HEK293 (cell line): ENCODE measurements at regions not wholly inside any gene's neighbourhood (a gene's known extent, or its start where the extent isn't known, plus 50 kb on each side); places are given as distances from the start of the nearest gene placed in this dataset.

Source experiments
- CTCF ChIA-PET: fragments of 350-600 bp; formaldehyde crosslinking; extraction: SDS; loops from one replicate; lab custom pipeline; 2021; ENCODE audit warnings: antibody characterized with exemption; lab: Yijun Ruan, JAX
- POLR2A ChIA-PET: fragments of 300-600 bp; formaldehyde crosslinking; extraction: SDS; loops from one replicate; lab custom pipeline; 2020; ENCODE audit warnings: antibody characterized with exemption, inconsistent platforms; lab: Yijun Ruan, JAX
- H3K27ac ChIP-seq: fragments of 200-500 bp; sonication (Bioruptor generic); 2 replicates; pipeline ENCODE4 v1.5.1; 2014; ENCODE audit warnings: low read depth, low read length, control low read depth, inconsistent platforms; ENCODE audit errors: extremely low read depth
- H3K36me3 ChIP-seq, 2 experiments: fragments of 200-500 bp in 1 of 2; sonication (Bioruptor generic) in 1 of 2; 1 replicate in 1 of 2; 2 replicates in 1 of 2; pipeline ENCODE4 v1.5.1; 2014 to 2017; ENCODE audit warnings: inconsistent platforms in 2 of 2, low read length in 2 of 2; ENCODE audit not compliant: control insufficient read depth in 2 of 2, insufficient read depth in 1 of 2
- H3K4me1 ChIP-seq: fragments of 200-500 bp; sonication (Bioruptor generic); 2 replicates; pipeline ENCODE4 v1.5.1; 2014; ENCODE audit warnings: mild to moderate bottlenecking, low read length, inconsistent platforms; ENCODE audit not compliant: control insufficient read depth, insufficient read depth
- H3K4me3 ChIP-seq: 2 replicates; pipeline ENCODE4 v1.5.1; 2011; ENCODE audit warnings: low read depth, mild to moderate bottlenecking, control low read depth, low read length, moderate library complexity
- H3K9me3 ChIP-seq: fragments of 200-500 bp; sonication (Bioruptor generic); 2 replicates; pipeline ENCODE4 v1.5.1; 2014; ENCODE audit warnings: low read depth, low read length, inconsistent platforms; ENCODE audit not compliant: control insufficient read depth, insufficient read depth
- KLF17 ChIP-seq: fragments of 450-650 bp; formaldehyde crosslinking; IDR thresholded peaks from 2 replicates; pipeline ENCODE4 v1.5.1; 2016; ENCODE audit warnings: missing biosample characterization, missing genetic modification characterization
- REPIN1 ChIP-seq: fragments of 450-650 bp; formaldehyde crosslinking; IDR thresholded peaks from 2 replicates; pipeline ENCODE4 v1.5.1; 2017; ENCODE audit warnings: missing biosample characterization, missing genetic modification characterization, low read depth
- SCRT1 ChIP-seq: fragments of 450-650 bp; formaldehyde crosslinking; IDR thresholded peaks from 2 replicates; pipeline ENCODE4 v1.5.1; 2016; ENCODE audit warnings: missing biosample characterization, missing genetic modification characterization, borderline replicate concordance
- SP3 ChIP-seq: fragments of 450-650 bp; formaldehyde crosslinking; IDR thresholded peaks from 2 replicates; pipeline ENCODE4 v1.5.1; 2016; ENCODE audit warnings: missing biosample characterization, missing genetic modification characterization
- SP7 ChIP-seq: fragments of 450-650 bp; formaldehyde crosslinking; IDR thresholded peaks from 2 replicates; pipeline ENCODE4 v1.5.1; 2016; ENCODE audit warnings: missing biosample characterization, missing genetic modification characterization
- TCF7L2 ChIP-seq: IDR thresholded peaks from 2 replicates; pipeline ENCODE4 v1.6.1; 2011; ENCODE audit warnings: low read depth, mild to moderate bottlenecking, inconsistent platforms, low read length, moderate library complexity, borderline replicate concordance
- ZFP37 ChIP-seq: fragments of 450-650 bp; formaldehyde crosslinking; IDR thresholded peaks from 2 replicates; pipeline ENCODE4 v1.5.1; 2016; ENCODE audit warnings: missing biosample characterization, missing genetic modification characterization
- ZFP41 ChIP-seq: fragments of 450-650 bp; formaldehyde crosslinking; IDR thresholded peaks from 2 replicates; pipeline ENCODE4 v1.5.1; 2016; ENCODE audit warnings: missing biosample characterization, missing genetic modification characterization, borderline replicate concordance
- ZIC2 ChIP-seq: fragments of 450-650 bp; formaldehyde crosslinking; IDR thresholded peaks from 2 replicates; pipeline ENCODE4 v1.5.1; 2016; ENCODE audit warnings: missing biosample characterization, missing genetic modification characterization
- ZNF112 ChIP-seq: fragments of 450-650 bp; formaldehyde crosslinking; IDR thresholded peaks from 2 replicates; pipeline ENCODE4 v1.5.0; 2017; ENCODE audit warnings: missing biosample characterization, missing genetic modification characterization
- ZNF133 ChIP-seq: fragments of 450-650 bp; formaldehyde crosslinking; IDR thresholded peaks from 2 replicates; pipeline ENCODE4 v1.5.1; 2016; ENCODE audit warnings: missing biosample characterization, missing genetic modification characterization
- ZNF169 ChIP-seq: fragments of 450-650 bp; formaldehyde crosslinking; IDR thresholded peaks from 2 replicates; pipeline ENCODE4 v1.5.1; 2016; ENCODE audit warnings: missing biosample characterization, missing genetic modification characterization
- ZNF2 ChIP-seq: fragments of 450-650 bp; formaldehyde crosslinking; IDR thresholded peaks from 2 replicates; pipeline ENCODE4 v1.5.1; 2016; ENCODE audit warnings: missing biosample characterization, missing genetic modification characterization
- ZNF223 ChIP-seq: fragments of 450-650 bp; formaldehyde crosslinking; IDR thresholded peaks from 2 replicates; pipeline ENCODE4 v1.5.1; 2016; ENCODE audit warnings: missing biosample characterization, missing genetic modification characterization
- ZNF324 ChIP-seq: fragments of 450-650 bp; formaldehyde crosslinking; IDR thresholded peaks from 2 replicates; pipeline ENCODE4 v1.5.1; 2016; ENCODE audit warnings: missing biosample characterization, missing genetic modification characterization
- ZNF354C ChIP-seq: fragments of 450-650 bp; formaldehyde crosslinking; IDR thresholded peaks from 2 replicates; pipeline ENCODE4 v1.5.1; 2016; ENCODE audit warnings: missing biosample characterization, missing genetic modification characterization, low read depth, borderline replicate concordance
- ZNF416 ChIP-seq: fragments of 450-650 bp; formaldehyde crosslinking; IDR thresholded peaks from 2 replicates; pipeline ENCODE4 v1.5.1; 2016; ENCODE audit warnings: missing biosample characterization, missing genetic modification characterization
- ZNF585B ChIP-seq: fragments of 450-650 bp; formaldehyde crosslinking; IDR thresholded peaks from 2 replicates; pipeline ENCODE4 v1.5.1; 2016; ENCODE audit warnings: missing biosample characterization, missing genetic modification characterization
- ZNF596 ChIP-seq: fragments of 450-650 bp; IDR thresholded peaks from 2 replicates; pipeline ENCODE4 v1.5.0; 2018; ENCODE audit warnings: missing biosample characterization, mild to moderate bottlenecking, missing genetic modification characterization, moderate library complexity
- ZNF623 ChIP-seq: fragments of 450-650 bp; formaldehyde crosslinking; IDR thresholded peaks from 2 replicates; pipeline ENCODE4 v1.5.1; 2016; ENCODE audit warnings: missing biosample characterization, missing genetic modification characterization
- ZNF664 ChIP-seq: fragments of 450-650 bp; formaldehyde crosslinking; IDR thresholded peaks from 2 replicates; pipeline ENCODE4 v1.5.1; 2016; ENCODE audit warnings: missing biosample characterization, missing genetic modification characterization
- ZNF670 ChIP-seq: fragments of 450-650 bp; formaldehyde crosslinking; IDR thresholded peaks from 2 replicates; pipeline ENCODE4 v1.5.1; 2016; ENCODE audit warnings: missing biosample characterization, missing genetic modification characterization, low read depth
- ZNF701 ChIP-seq: fragments of 450-650 bp; formaldehyde crosslinking; IDR thresholded peaks from 2 replicates; pipeline ENCODE4 v1.5.1; 2016; ENCODE audit warnings: missing biosample characterization, missing genetic modification characterization
- ZNF76 ChIP-seq: fragments of 450-650 bp; formaldehyde crosslinking; IDR thresholded peaks from 2 replicates; pipeline ENCODE4; 2016; ENCODE audit warnings: low read depth, missing biosample characterization, missing genetic modification characterization, borderline replicate concordance
- ZNF776 ChIP-seq: fragments of 450-650 bp; formaldehyde crosslinking; IDR thresholded peaks from 2 replicates; pipeline ENCODE4 v1.5.0; 2017; ENCODE audit warnings: missing biosample characterization, missing genetic modification characterization, borderline replicate concordance
- ZNF791 ChIP-seq: fragments of 450-650 bp; formaldehyde crosslinking; IDR thresholded peaks from 2 replicates; pipeline ENCODE4 v1.5.1; 2016; ENCODE audit warnings: missing biosample characterization, missing genetic modification characterization
- ZSCAN16 ChIP-seq: fragments of 450-650 bp; formaldehyde crosslinking; IDR thresholded peaks from 2 replicates; pipeline ENCODE4 v1.5.1; 2016; ENCODE audit warnings: missing biosample characterization, missing genetic modification characterization
- ZSCAN23 ChIP-seq: fragments of 450-650 bp; formaldehyde crosslinking; IDR thresholded peaks from 2 replicates; pipeline ENCODE4 v1.5.1; 2016; ENCODE audit warnings: missing biosample characterization, missing genetic modification characterization
- TF ChIP-seq, protein P1 (sequence below): fragments of 450-650 bp; formaldehyde crosslinking; IDR thresholded peaks from 2 replicates; pipeline ENCODE4 v1.5.1; 2016; ENCODE audit warnings: missing biosample characterization, missing genetic modification characterization
- TF ChIP-seq, protein P2 (sequence below): fragments of 450-650 bp; formaldehyde crosslinking; IDR thresholded peaks from 2 replicates; pipeline ENCODE4 v1.5.1; 2017; ENCODE audit warnings: missing biosample characterization, missing genetic modification characterization

DNA sequence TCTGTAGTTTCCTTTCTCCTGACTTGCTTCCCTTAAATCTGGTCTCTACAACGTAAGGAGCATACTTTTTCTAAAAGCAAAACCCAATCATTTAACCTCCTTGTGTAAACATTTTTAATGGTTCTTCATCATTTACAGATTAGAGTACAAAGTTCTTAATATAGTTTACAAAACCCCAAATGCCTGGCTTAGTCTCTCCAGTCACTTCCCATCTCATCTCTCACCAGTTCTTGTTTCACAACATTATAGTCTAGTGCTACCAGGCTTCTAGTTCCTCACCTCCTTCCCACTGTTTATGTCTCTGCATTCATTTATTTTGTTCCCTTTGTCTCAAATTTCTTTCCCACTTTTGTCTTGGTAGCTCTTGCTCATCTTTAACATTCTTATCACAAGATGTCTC, 168.4 kb downstream of the FASLG start:
- no peak overlapping the region for H3K27ac ChIP-seq

DNA sequence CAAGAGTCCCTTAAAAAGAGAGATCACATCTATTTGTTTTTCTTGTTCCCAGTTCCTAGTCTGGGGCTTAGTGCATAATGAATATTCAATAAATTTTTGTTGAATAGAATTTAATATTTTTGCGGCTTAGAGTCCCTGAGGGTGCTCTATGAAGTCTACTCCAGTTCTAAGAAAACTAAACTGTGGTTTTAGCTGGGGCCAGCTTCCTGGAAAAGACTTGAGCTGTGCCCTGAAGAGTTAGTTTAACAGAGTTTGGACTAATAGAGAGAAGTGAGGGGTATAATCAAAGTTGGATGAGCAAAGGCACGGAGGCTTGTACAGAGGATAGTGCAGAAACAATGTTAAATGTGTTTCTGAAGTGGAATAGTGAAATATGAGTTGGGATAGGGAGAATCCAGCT, 168.9 kb downstream of the FASLG start:
- no peak overlapping the region for H3K27ac ChIP-seq
- H3K4me1 ChIP-seq = no peaks in the 10 kb centered on the region
- TF ChIP-seq ZNF585B (no peak), ZNF2 (no peak), ZSCAN16 (no peak), ZNF76 (tag by site-specific recombination) (no peak), ZNF664 (no peak), ZNF223 (tag by site-specific recombination) (no peak), ZNF324 (tag by site-specific recombination) (no peak), ZIC2 (tag by site-specific recombination) (no peak), SCRT1 (tag by site-specific recombination) (no peak), SP7 (tag by site-specific recombination) (no peak), ZNF416 (tag by site-specific recombination) (no peak), SP3 (tag by site-specific recombination) (no peak), KLF17 (tag by site-specific recombination) (no peak), ZSCAN23 (tag by site-specific recombination) (no peak)
- TF ChIP-seq, protein P1, sequence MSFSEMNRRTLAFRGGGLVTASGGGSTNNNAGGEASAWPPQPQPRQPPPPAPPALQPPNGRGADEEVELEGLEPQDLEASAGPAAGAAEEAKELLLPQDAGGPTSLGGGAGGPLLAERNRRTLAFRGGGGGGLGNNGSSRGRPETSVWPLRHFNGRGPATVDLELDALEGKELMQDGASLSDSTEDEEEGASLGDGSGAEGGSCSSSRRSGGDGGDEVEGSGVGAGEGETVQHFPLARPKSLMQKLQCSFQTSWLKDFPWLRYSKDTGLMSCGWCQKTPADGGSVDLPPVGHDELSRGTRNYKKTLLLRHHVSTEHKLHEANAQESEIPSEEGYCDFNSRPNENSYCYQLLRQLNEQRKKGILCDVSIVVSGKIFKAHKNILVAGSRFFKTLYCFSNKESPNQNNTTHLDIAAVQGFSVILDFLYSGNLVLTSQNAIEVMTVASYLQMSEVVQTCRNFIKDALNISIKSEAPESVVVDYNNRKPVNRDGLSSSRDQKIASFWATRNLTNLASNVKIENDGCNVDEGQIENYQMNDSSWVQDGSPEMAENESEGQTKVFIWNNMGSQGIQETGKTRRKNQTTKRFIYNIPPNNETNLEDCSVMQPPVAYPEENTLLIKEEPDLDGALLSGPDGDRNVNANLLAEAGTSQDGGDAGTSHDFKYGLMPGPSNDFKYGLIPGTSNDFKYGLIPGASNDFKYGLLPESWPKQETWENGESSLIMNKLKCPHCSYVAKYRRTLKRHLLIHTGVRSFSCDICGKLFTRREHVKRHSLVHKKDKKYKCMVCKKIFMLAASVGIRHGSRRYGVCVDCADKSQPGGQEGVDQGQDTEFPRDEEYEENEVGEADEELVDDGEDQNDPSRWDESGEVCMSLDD (tag by site-specific recombination) = no peak
- no peaks in the 10 kb centered on the region for H3K9me3 ChIP-seq
- CTCF ChIA-PET = interaction anchor here (1.3 to 8.5 kb wide), 4 partner anchors 82 to 375 kb away, joined by 3 to 159 read pairs (median 23); no protein-coding TSS in a partner anchor
- POLR2A ChIA-PET = no interaction called here
- H3K36me3 ChIP-seq = no peaks in the 10 kb centered on the region
- no peak overlapping the region for H3K4me3 ChIP-seq

More for the DNA sequence above, 168.4 kb downstream of the FASLG start:
- POLR2A ChIA-PET = no interaction called here
- CTCF ChIA-PET = interaction anchor here (0.7 to 8.5 kb wide), 8 partner anchors 8 to 384 kb away, joined by 3 to 159 read pairs (median 7); no protein-coding TSS in a partner anchor
- no peaks in the 10 kb centered on the region for H3K36me3 ChIP-seq
- no peak for TF ChIP-seq ZNF354C (tag by site-specific recombination)
- TF ChIP-seq, protein P2, sequence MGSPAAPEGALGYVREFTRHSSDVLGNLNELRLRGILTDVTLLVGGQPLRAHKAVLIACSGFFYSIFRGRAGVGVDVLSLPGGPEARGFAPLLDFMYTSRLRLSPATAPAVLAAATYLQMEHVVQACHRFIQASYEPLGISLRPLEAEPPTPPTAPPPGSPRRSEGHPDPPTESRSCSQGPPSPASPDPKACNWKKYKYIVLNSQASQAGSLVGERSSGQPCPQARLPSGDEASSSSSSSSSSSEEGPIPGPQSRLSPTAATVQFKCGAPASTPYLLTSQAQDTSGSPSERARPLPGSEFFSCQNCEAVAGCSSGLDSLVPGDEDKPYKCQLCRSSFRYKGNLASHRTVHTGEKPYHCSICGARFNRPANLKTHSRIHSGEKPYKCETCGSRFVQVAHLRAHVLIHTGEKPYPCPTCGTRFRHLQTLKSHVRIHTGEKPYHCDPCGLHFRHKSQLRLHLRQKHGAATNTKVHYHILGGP = no peak
- H3K9me3 ChIP-seq = no peaks in the 10 kb centered on the region
- no peaks in the 10 kb centered on the region for H3K4me1 ChIP-seq
- H3K4me3 ChIP-seq = no peak overlapping the region

DNA sequence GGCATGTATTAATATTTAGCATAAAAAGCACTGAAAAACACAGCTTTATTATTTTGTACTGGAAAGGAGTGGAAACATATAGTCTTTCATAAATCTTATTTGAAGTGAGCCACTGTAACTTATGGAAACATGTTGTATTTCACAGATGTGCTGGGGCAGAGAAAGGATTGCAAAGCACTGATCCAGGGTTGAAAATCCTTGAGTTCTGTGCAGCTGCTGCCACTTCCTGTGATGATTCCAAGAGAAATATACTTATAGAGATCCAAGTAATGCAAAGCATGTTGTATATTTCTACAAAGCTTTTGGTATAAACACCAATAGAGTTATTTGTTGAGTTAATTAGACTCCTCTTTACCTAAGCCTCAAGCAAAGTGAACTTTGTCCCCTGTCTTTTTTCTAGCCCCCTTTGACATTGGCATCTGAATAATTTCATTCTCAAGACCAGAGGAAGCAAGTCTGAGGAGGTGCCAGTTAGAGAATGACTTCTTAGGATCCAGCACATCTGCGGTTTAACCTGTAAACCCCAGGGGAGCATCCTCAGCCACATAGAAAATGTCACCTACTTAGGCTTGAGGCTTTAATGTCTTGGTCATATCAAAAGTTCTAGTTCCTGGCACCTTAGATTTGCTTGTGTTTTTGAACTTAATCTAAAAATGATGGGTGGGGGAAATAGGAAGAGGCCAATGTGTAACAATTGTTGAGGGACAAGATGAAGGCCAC, 173.3 kb downstream of the FASLG start:
- Histone ChIP-seq H3K36me3 (no peaks in the 10 kb centered on the region), H3K27ac (no peak overlapping the region), H3K4me3 (no peak overlapping the region), H3K9me3 (no peaks in the 10 kb centered on the region), H3K4me1 (no peaks in the 10 kb centered on the region)
- ChIA-PET CTCF (no interaction called here), POLR2A (no interaction called here)
- TF ChIP-seq ZNF169 = no peak
- TF ChIP-seq ZNF701 (tag by site-specific recombination) = no peak
- no peak for TF ChIP-seq ZNF596
- TF ChIP-seq ZNF133 (tag by site-specific recombination) = no peak
- no peak for TF ChIP-seq TCF7L2
- TF ChIP-seq ZNF670 (tag by site-specific recombination) = no peak
- TF ChIP-seq REPIN1 (tag by site-specific recombination) = no peak
- TF ChIP-seq ZNF791 = no peak
- TF ChIP-seq ZNF623 (tag by site-specific recombination) = no peak
- no peak for TF ChIP-seq ZNF776 (tag by site-specific recombination)
- TF ChIP-seq ZNF112 (tag by site-specific recombination) = no peak
- no peak for TF ChIP-seq ZFP37 (tag by site-specific recombination)
- no peak for TF ChIP-seq ZFP41 (tag by site-specific recombination)
- TF ChIP-seq ZSCAN16 = no peak
